ENCODE measurements at regions not wholly inside any gene's neighbourhood (a gene's known extent, or its start where the extent isn't known, plus 50 kb on each side); places are given as distances from the start of the nearest gene placed in this dataset.
"Not testable (repeated sequence)": the region's sequence is repeated elsewhere in the genome, so short reads cannot be mapped to it uniquely, and the experiment has no call there.

GRCh38 chr16:88305176-88305575 lies 77.6 kb upstream of the ZNF469 start:
- no peak for DNase-seq (ENCODE audit: low spot score)

GRCh38 chr16:88306411-88306810 lies 76.3 kb upstream of the ZNF469 start:
- no peak for DNase-seq (ENCODE audit: low spot score)

GRCh38 chr16:88306860-88307545 lies 75.8 kb upstream of the ZNF469 start:
- DNase-seq (ENCODE audit: low spot score), result no peak

- DNase-seq (ENCODE audit: low spot score), result no peak
Observed at GRCh38 chr16:88308441-88309173, 74.2 kb upstream of the ZNF469 start.

- no peak for DNase-seq (ENCODE audit: low spot score)
Observed at GRCh38 chr16:88309174-88309907, 73.4 kb upstream of the ZNF469 start.

- DNase-seq (ENCODE audit: low spot score), result no peak
Observed at GRCh38 chr16:88309908-88310265, 72.9 kb upstream of the ZNF469 start.

GRCh38 chr16:88310796-88311605 lies 71.8 kb upstream of the ZNF469 start:
- no peak for DNase-seq (ENCODE audit: low spot score)

GRCh38 chr16:88311860-88312259 lies 70.9 kb upstream of the ZNF469 start:
- not testable (repeated sequence) for DNase-seq (ENCODE audit: low spot score)

GRCh38 chr16:88312732-88313131 lies 70.0 kb upstream of the ZNF469 start:
- no peak for DNase-seq (ENCODE audit: low spot score)

GRCh38 chr16:88314991-88315542 lies 67.7 kb upstream of the ZNF469 start:
- no peak for DNase-seq (ENCODE audit: low spot score)

- no peak for DNase-seq (ENCODE audit: low spot score)
Observed at GRCh38 chr16:88315543-88316105, 67.1 kb upstream of the ZNF469 start.

GRCh38 chr16:88316151-88316550 lies 66.6 kb upstream of the ZNF469 start:
- no peak for DNase-seq (ENCODE audit: low spot score)

GRCh38 chr16:88316941-88317612 lies 65.7 kb upstream of the ZNF469 start:
- no peak for DNase-seq (ENCODE audit: low spot score)

- DNase-seq (ENCODE audit: low spot score), result no peak
Observed at GRCh38 chr16:88317613-88317965, 65.2 kb upstream of the ZNF469 start.

GRCh38 chr16:88318051-88318450 lies 64.7 kb upstream of the ZNF469 start:
- no peak for DNase-seq (ENCODE audit: low spot score)

GRCh38 chr16:88318521-88318920 lies 64.2 kb upstream of the ZNF469 start:
- DNase-seq (ENCODE audit: low spot score), result no peak

- no peak for DNase-seq (ENCODE audit: low spot score)
Observed at GRCh38 chr16:88319116-88319965, 63.4 kb upstream of the ZNF469 start.

- DNase-seq (ENCODE audit: low spot score), result no peak
Observed at GRCh38 chr16:88320947-88321634, 61.7 kb upstream of the ZNF469 start.

GRCh38 chr16:88321635-88322499 lies 60.9 kb upstream of the ZNF469 start:
- no peak for DNase-seq (ENCODE audit: low spot score)
